Esophagus squamous epithelium (tissue), 4 donors: ENCODE measurements at regions not wholly inside any gene's neighbourhood (a gene's known extent, or its start where the extent isn't known, plus 50 kb on each side); places are given as distances from the start of the nearest gene placed in this dataset.

Experiments
- CTCF ChIP-seq, 6 experiments: fragments of 450-650 bp in 4 of 6; fragments of 200-600 bp in 2 of 6; sonication (generic) in 2 of 6; IDR thresholded peaks; one replicate each; pipeline ENCODE4 v1.5.1; 2016 to 2019; ENCODE audit warnings: antibody characterized with exemption in 6 of 6, mild to moderate bottlenecking in 4 of 6, moderate library complexity in 4 of 6
- POLR2A ChIP-seq, 4 donors: fragments of 450-650 bp; IDR thresholded peaks; one replicate each; pipeline ENCODE4 v1.6.1; 2017; ENCODE audit warnings: antibody characterized with exemption in 4 of 4, mild to moderate bottlenecking in 4 of 4, moderate library complexity in 3 of 4

- no peak for TF ChIP-seq POLR2A (IDR thresholded peaks at IDR 0.05)
- TF ChIP-seq CTCF (IDR thresholded peaks at IDR 0.05), result no peak
Observed at GRCh38 chr9:20074291-20074690, 285.5 kb upstream of the SLC24A2 start.
